Spleen (tissue), 7 donors: ENCODE measurements at regions not wholly inside any gene's neighbourhood (a gene's known extent, or its start where the extent isn't known, plus 50 kb on each side); places are given as distances from the start of the nearest gene placed in this dataset.

ENCODE experiments used
- POLR2A ChIP-seq, 3 donors: fragments of 450-650 bp; IDR thresholded peaks; one replicate each; pipeline ENCODE4 v1.5.1; 2017; ENCODE audit warnings: antibody characterized with exemption in 3 of 3, mild to moderate bottlenecking in 1 of 3
- POLR2AphosphoS5 ChIP-seq, 3 donors: sonication (generic); formaldehyde crosslinking; IDR thresholded peaks; one replicate each; pipeline ENCODE4 v1.5.1; 2017; ENCODE audit warnings: antibody characterized with exemption in 3 of 3
- TF ChIP-seq, protein P1 (sequence below), 11 experiments: fragments of 200-600 bp in 7 of 11; fragments of 450-650 bp in 4 of 11; sonication (generic) in 4 of 11; IDR thresholded peaks in 8 of 11; conservative IDR thresholded peaks in 3 of 11; 1 replicate in 7 of 11; 2 replicates in 4 of 11; pipeline versions ENCODE4 v1.4.0 to v1.8.0; 2016 to 2021; ENCODE audit warnings: antibody characterized with exemption in 11 of 11, inconsistent platforms in 4 of 11, mild to moderate bottlenecking in 1 of 11
- donor health status: DM: no; HTN: no; CAD: no; lungs with moderate emphysema.
- donor health status: DM: no; HTN: no; CAD: no.
- donor health status: DM: no; HTN: no; CAD: no.

DNA sequence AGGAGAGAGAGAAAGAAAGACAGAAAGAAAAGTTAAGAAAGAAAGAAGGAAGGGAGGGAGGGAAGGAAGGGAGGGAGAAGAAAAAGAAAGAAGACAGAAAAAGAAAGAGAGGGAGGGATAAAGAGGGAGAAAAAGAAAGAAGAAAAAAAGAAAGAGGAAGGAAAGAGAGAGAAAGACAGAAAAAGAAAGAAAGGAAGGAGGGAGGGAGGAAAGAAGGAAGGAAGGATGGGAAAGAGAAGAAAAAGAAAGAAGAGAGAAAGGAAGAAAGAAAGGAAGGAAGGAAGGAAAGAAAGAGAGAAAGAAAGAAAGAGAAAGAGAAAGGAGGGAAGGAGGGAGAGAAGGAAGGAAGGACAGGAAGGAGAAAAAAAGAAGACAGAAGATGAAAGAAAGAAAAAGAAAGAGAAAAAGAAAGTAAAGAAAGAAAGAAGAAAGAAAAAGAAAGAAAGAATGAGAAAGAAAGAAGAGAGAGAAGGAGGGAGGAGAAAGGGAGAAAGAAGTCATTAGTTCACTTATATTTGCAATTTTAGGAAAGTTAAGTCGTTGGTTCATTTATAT is 567.2 kb upstream of the CBLB start:
- TF ChIP-seq, protein P1, sequence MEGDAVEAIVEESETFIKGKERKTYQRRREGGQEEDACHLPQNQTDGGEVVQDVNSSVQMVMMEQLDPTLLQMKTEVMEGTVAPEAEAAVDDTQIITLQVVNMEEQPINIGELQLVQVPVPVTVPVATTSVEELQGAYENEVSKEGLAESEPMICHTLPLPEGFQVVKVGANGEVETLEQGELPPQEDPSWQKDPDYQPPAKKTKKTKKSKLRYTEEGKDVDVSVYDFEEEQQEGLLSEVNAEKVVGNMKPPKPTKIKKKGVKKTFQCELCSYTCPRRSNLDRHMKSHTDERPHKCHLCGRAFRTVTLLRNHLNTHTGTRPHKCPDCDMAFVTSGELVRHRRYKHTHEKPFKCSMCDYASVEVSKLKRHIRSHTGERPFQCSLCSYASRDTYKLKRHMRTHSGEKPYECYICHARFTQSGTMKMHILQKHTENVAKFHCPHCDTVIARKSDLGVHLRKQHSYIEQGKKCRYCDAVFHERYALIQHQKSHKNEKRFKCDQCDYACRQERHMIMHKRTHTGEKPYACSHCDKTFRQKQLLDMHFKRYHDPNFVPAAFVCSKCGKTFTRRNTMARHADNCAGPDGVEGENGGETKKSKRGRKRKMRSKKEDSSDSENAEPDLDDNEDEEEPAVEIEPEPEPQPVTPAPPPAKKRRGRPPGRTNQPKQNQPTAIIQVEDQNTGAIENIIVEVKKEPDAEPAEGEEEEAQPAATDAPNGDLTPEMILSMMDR (IDR thresholded peaks at IDR 0.05 in 8 of 11, conservative IDR thresholded peaks at IDR 0.05 in 3 of 11) = no peak
- no peak for TF ChIP-seq POLR2A (IDR thresholded peaks at IDR 0.05)
- no peak for TF ChIP-seq POLR2AphosphoS5 (IDR thresholded peaks at IDR 0.05)
